HG02884 (cell line): ENCODE measurements at regions not wholly inside any gene's neighbourhood (a gene's known extent, or its start where the extent isn't known, plus 50 kb on each side); places are given as distances from the start of the nearest gene placed in this dataset.
A peak's percentile ranks its signal among the peaks of the same experiment; 100 is the strongest.

ENCODE experiments used
- ATAC-seq: cut with Tn5 transposase; IDR thresholded peaks from one replicate; pipeline ENCODE4 v1.9.1; 2021; ENCODE audit warnings: mild to moderate bottlenecking, moderate library complexity; ENCODE audit not compliant: unreplicated experiment

GRCh38 chr7:106486331-106486730 is 174.6 kb downstream of the CCDC71L start:
- no peak for ATAC-seq

- no peak for ATAC-seq
These were observed 175.0 kb downstream of the CCDC71L start for GRCh38 chr7:106485919-106486318.

- ATAC-seq = no peak
These were observed 175.9 kb downstream of the CCDC71L start for GRCh38 chr7:106485031-106485551.

- no peak for ATAC-seq
These were observed 176.4 kb downstream of the CCDC71L start for GRCh38 chr7:106484562-106484961.

GRCh38 chr7:106482091-106482490 is 178.9 kb downstream of the CCDC71L start:
- ATAC-seq = no peak

GRCh38 chr7:106480616-106481031 is 180.3 kb downstream of the CCDC71L start:
- ATAC-seq = peak; percentile 13

GRCh38 chr7:106480161-106480579 is 180.8 kb downstream of the CCDC71L start:
- peak; percentile 67 for ATAC-seq

- ATAC-seq = no peak
These were observed 184.2 kb downstream of the CCDC71L start for GRCh38 chr7:106476751-106477150.

- ATAC-seq = no peak
These were observed 188.0 kb upstream of the NAMPT start for GRCh38 chr7:106472741-106473140.

GRCh38 chr7:106471686-106472440 is 187.1 kb upstream of the NAMPT start:
- no peak for ATAC-seq

- no peak for ATAC-seq
These were observed 186.2 kb upstream of the NAMPT start for GRCh38 chr7:106471021-106471420.

GRCh38 chr7:106466867-106467266 is 182.1 kb upstream of the NAMPT start:
- no peak for ATAC-seq

GRCh38 chr7:106465704-106466468 is 181.1 kb upstream of the NAMPT start:
- no peak for ATAC-seq

- ATAC-seq = no peak
These were observed 179.9 kb upstream of the NAMPT start for GRCh38 chr7:106464651-106465050.

GRCh38 chr7:106463851-106464611 is 179.2 kb upstream of the NAMPT start:
- ATAC-seq = no peak

GRCh38 chr7:106462914-106463482 is 178.2 kb upstream of the NAMPT start:
- ATAC-seq = no peak

- no peak for ATAC-seq
These were observed 177.6 kb upstream of the NAMPT start for GRCh38 chr7:106462365-106462859.

GRCh38 chr7:106460792-106461254 is 176.0 kb upstream of the NAMPT start:
- ATAC-seq = no peak

GRCh38 chr7:106459397-106460072 is 174.8 kb upstream of the NAMPT start:
- no peak for ATAC-seq

- ATAC-seq = no peak
These were observed 172.9 kb upstream of the NAMPT start for GRCh38 chr7:106457678-106458077.
